ENCODE measurements at regions not wholly inside any gene's neighbourhood (a gene's known extent, or its start where the extent isn't known, plus 50 kb on each side); places are given as distances from the start of the nearest gene placed in this dataset.

- H3K27me3 Mint-ChIP-seq (ENCODE audit: insufficient read depth) = peaks cover 2% of the 10 kb centered on the region
- H3K9me3 Mint-ChIP-seq = peaks cover 13% of the 10 kb centered on the region
- no peak overlapping the region for H3K4me3 Mint-ChIP-seq
- H3K27ac Mint-ChIP-seq = no peak overlapping the region
- TF ChIP-seq CTCF (IDR thresholded peaks at IDR 0.05) = no peak
- no peaks in the 10 kb centered on the region for H3K36me3 Mint-ChIP-seq (ENCODE audit: low read depth)
- DNase-seq = no peak
- no peaks in the 10 kb centered on the region; the same call in 1 of the 2 replicates for H3K4me1 Mint-ChIP-seq (ENCODE audit: low read depth)
Measured at GRCh38 chr3:152607179-152607578, 227.8 kb upstream of the P2RY1 start.

- Mint-ChIP-seq H3K4me3 (no peak overlapping the region), H3K27me3 (ENCODE audit: insufficient read depth) (peaks cover 2% of the 10 kb centered on the region), H3K4me1 (ENCODE audit: low read depth) (no peaks in the 10 kb centered on the region; the same call in 1 of the 2 replicates), H3K36me3 (ENCODE audit: low read depth) (no peaks in the 10 kb centered on the region), H3K9me3 (peaks cover 9% of the 10 kb centered on the region), H3K27ac (no peak overlapping the region)
- no peak for TF ChIP-seq CTCF (IDR thresholded peaks at IDR 0.05)
- no peak for DNase-seq
Measured at GRCh38 chr3:152608696-152609594, 226.0 kb upstream of the P2RY1 start.

- Mint-ChIP-seq H3K4me3 (no peak overlapping the region), H3K27ac (no peak overlapping the region), H3K9me3 (no peaks in the 10 kb centered on the region), H3K4me1 (ENCODE audit: low read depth) (peaks cover under 1% of the 10 kb centered on the region; the same call in 1 of the 2 replicates), H3K36me3 (ENCODE audit: low read depth) (no peaks in the 10 kb centered on the region), H3K27me3 (ENCODE audit: insufficient read depth) (no peaks in the 10 kb centered on the region; the same call in none of the 2 replicates)
- no peak for DNase-seq
- TF ChIP-seq CTCF (IDR thresholded peaks at IDR 0.05) = no peak
Measured at GRCh38 chr3:152609891-152610290, 225.0 kb upstream of the P2RY1 start.

GRCh38 chr3:152610622-152611021, 224.3 kb upstream of the P2RY1 start:
- DNase-seq = no peak
- TF ChIP-seq CTCF (IDR thresholded peaks at IDR 0.05) = no peak
- no peaks in the 10 kb centered on the region; the same call in none of the 2 replicates for H3K27me3 Mint-ChIP-seq (ENCODE audit: insufficient read depth)
- peaks cover 8% of the 10 kb centered on the region; the same call in 1 of the 2 replicates for H3K4me1 Mint-ChIP-seq (ENCODE audit: low read depth)
- H3K9me3 Mint-ChIP-seq = no peaks in the 10 kb centered on the region
- H3K36me3 Mint-ChIP-seq (ENCODE audit: low read depth) = no peaks in the 10 kb centered on the region
- H3K27ac Mint-ChIP-seq = no peak overlapping the region
- no peak overlapping the region for H3K4me3 Mint-ChIP-seq

GRCh38 chr3:152611905-152612304, 223.0 kb upstream of the P2RY1 start:
- no peak overlapping the region for H3K27ac Mint-ChIP-seq
- TF ChIP-seq CTCF (IDR thresholded peaks at IDR 0.05) = no peak
- no peaks in the 10 kb centered on the region; the same call in none of the 2 replicates for H3K27me3 Mint-ChIP-seq (ENCODE audit: insufficient read depth)
- H3K36me3 Mint-ChIP-seq (ENCODE audit: low read depth) = no peaks in the 10 kb centered on the region
- DNase-seq = no peak
- H3K4me3 Mint-ChIP-seq = no peak overlapping the region
- H3K9me3 Mint-ChIP-seq = no peaks in the 10 kb centered on the region
- peaks cover 12% of the 10 kb centered on the region; the same call in 1 of the 2 replicates for H3K4me1 Mint-ChIP-seq (ENCODE audit: low read depth)

All from HFFc6 (cell line).